H1 (cell line): ENCODE measurements at regions not wholly inside any gene's neighbourhood (a gene's known extent, or its start where the extent isn't known, plus 50 kb on each side); places are given as distances from the start of the nearest gene placed in this dataset.

ENCODE experiments used
- CTCF ChIA-PET: fragments of 300-600 bp; sonication (Branson Sonifier 250); formaldehyde crosslinking; loops from one replicate; lab custom pipeline; 2021; ENCODE audit not compliant: partially characterized antibody; lab: Charles Lee
- POLR2A ChIA-PET: fragments of 300-600 bp; sonication (Branson Sonifier 250); formaldehyde crosslinking; loops from one replicate; lab custom pipeline; 2021; ENCODE audit warnings: inconsistent platforms; ENCODE audit not compliant: partially characterized antibody; lab: Charles Lee
- DNase-seq, 2 experiments: peaks; one replicate each; pipeline versions ENCODE4 v3.0.0 to v3.0.0-alpha.2; 2010 to 2022; ENCODE audit warnings: low spot score in 2 of 2, low read depth in 1 of 2, mixed read lengths in 1 of 2
- FAIRE-seq: peaks from 2 replicates; lab custom pipeline; 2011; peaks lifted over from hg19 to GRCh38; lab: Jason Lieb, UNC
- H2AFZ ChIP-seq: 2 replicates; pipeline ENCODE4 v1.8.1; 2012; ENCODE audit warnings: low read length, inconsistent platforms
- H2AK5ac ChIP-seq: 2 replicates; pipeline ENCODE4 v1.6.1; 2013; ENCODE audit warnings: low read depth, low read length
- H2BK120ac ChIP-seq: replicated peaks from 2 replicates; pipeline ENCODE3; 2013; ENCODE audit warnings: low read depth, low read length, inconsistent platforms
- H2BK12ac ChIP-seq: 2 replicates; pipeline ENCODE4 v1.6.1; 2013; ENCODE audit warnings: low read depth, low read length
- H2BK15ac ChIP-seq: 2 replicates; pipeline ENCODE4 v1.6.1; 2013; ENCODE audit warnings: low read length
- H2BK20ac ChIP-seq: 2 replicates; pipeline ENCODE4 v1.6.1; 2013; ENCODE audit warnings: low read length
- H2BK5ac ChIP-seq: 2 replicates; pipeline ENCODE4 v1.6.1; 2013; ENCODE audit warnings: low read depth, low read length
- H3K14ac ChIP-seq: 2 replicates; pipeline ENCODE4 v1.6.1; 2013; ENCODE audit warnings: inconsistent platforms; ENCODE audit not compliant: insufficient read length
- H3K18ac ChIP-seq: 2 replicates; pipeline ENCODE4 v1.6.1; 2013; ENCODE audit warnings: low read length; ENCODE audit errors: extremely low read depth
- H3K23ac ChIP-seq: 2 replicates; pipeline ENCODE4 v1.6.1; 2013; ENCODE audit warnings: inconsistent platforms; ENCODE audit not compliant: insufficient read length
- H3K23me2 ChIP-seq: 2 replicates; pipeline ENCODE4 v1.6.1; 2013; ENCODE audit warnings: low read depth, low read length
- H3K27ac ChIP-seq: 2 replicates; pipeline ENCODE4 v1.6.1; 2011; ENCODE audit warnings: low read depth, low read length, inconsistent platforms
- H3K27me3 ChIP-seq, 4 experiments: replicated peaks in 1 of 4; 1 replicate in 1 of 4; 2 replicates in 3 of 4; pipeline versions ENCODE4 v1.6.1 to v1.8.1; 2011 to 2013; ENCODE audit warnings: low read length in 3 of 4, mild to moderate bottlenecking in 3 of 4, inconsistent platforms in 2 of 4, mixed read lengths in 2 of 4, moderate library complexity in 1 of 4; ENCODE audit not compliant: control insufficient read depth in 3 of 4, insufficient read depth in 3 of 4; ENCODE audit errors: extremely low read depth in 1 of 4
- H3K36me3 ChIP-seq, 4 experiments: 2 replicates each; pipeline versions ENCODE4 v1.6.1 to v1.8.1; 2011 to 2013; ENCODE audit warnings: mild to moderate bottlenecking in 4 of 4, low read length in 3 of 4, moderate library complexity in 2 of 4, control low read depth in 1 of 4, inconsistent platforms in 1 of 4; ENCODE audit not compliant: insufficient read depth in 4 of 4, control insufficient read depth in 2 of 4
- H3K4ac ChIP-seq: replicated peaks from 2 replicates; pipeline ENCODE3; 2013; ENCODE audit warnings: low read length, low read depth, mixed read lengths, inconsistent platforms; ENCODE audit not compliant: insufficient read length
- H3K4me1 ChIP-seq, 4 experiments: replicated peaks in 1 of 4; 1 replicate in 1 of 4; 2 replicates in 3 of 4; pipeline versions ENCODE4 v1.6.1 to v1.8.1; 2011 to 2013; ENCODE audit warnings: low read length in 3 of 4, inconsistent platforms in 2 of 4, mixed read lengths in 1 of 4; ENCODE audit not compliant: insufficient read depth in 4 of 4, control insufficient read depth in 3 of 4
- H3K4me2 ChIP-seq, 2 experiments: 2 replicates each; pipeline versions ENCODE4 v1.6.1 to v1.8.1; 2011 to 2013; ENCODE audit warnings: low read depth in 2 of 2, low read length in 2 of 2, control low read depth in 1 of 2, inconsistent platforms in 1 of 2, mild to moderate bottlenecking in 1 of 2; ENCODE audit not compliant: insufficient read depth in 1 of 2
- H3K4me3 ChIP-seq, 4 experiments: fragments of 200-600, 300-600 bp in 1 of 4; sonication (generic), shearing (Covaris generic), sonication (Bioruptor Twin) in 1 of 4; 2 replicates each; pipeline versions ENCODE4 v1.5.1 to v1.8.1; 2011 to 2016; ENCODE audit warnings: low read length in 4 of 4, low read depth in 3 of 4, control low read depth in 2 of 4, inconsistent platforms in 2 of 4, mild to moderate bottlenecking in 2 of 4, mixed read lengths in 1 of 4, moderate library complexity in 1 of 4; ENCODE audit not compliant: insufficient read depth in 2 of 4; ENCODE audit errors: extremely low read depth in 1 of 4
- H3K56ac ChIP-seq: replicated peaks from 2 replicates; pipeline ENCODE3; 2013; ENCODE audit warnings: low read depth, mild to moderate bottlenecking, mixed read lengths, low read length, inconsistent platforms; ENCODE audit not compliant: insufficient read length
- H3K79me1 ChIP-seq: 2 replicates; pipeline ENCODE4 v1.6.1; 2013; ENCODE audit warnings: low read depth, low read length, control low read depth
- H3K79me2 ChIP-seq, 2 experiments: 2 replicates each; pipeline versions ENCODE4 v1.6.1 to v1.8.1; 2012 to 2013; ENCODE audit warnings: low read length in 2 of 2, mild to moderate bottlenecking in 2 of 2, inconsistent platforms in 1 of 2; ENCODE audit not compliant: insufficient read depth in 2 of 2, control insufficient read depth in 1 of 2
- H3K9ac ChIP-seq, 4 experiments: replicated peaks in 1 of 4; 1 replicate in 1 of 4; 2 replicates in 3 of 4; pipeline versions ENCODE4 v1.6.1 to v1.8.1; 2011 to 2013; ENCODE audit warnings: low read depth in 3 of 4, low read length in 3 of 4, control low read depth in 2 of 4, mild to moderate bottlenecking in 2 of 4, moderate library complexity in 2 of 4, inconsistent platforms in 1 of 4; ENCODE audit errors: extremely low read depth in 1 of 4
- H3K9me3 ChIP-seq, 2 experiments: 2 replicates each; pipeline versions ENCODE4 v1.6.1 to v1.8.1; 2012 to 2013; ENCODE audit warnings: mild to moderate bottlenecking in 2 of 2, moderate library complexity in 2 of 2, control low read depth in 1 of 2, inconsistent platforms in 1 of 2, low read depth in 1 of 2, low read length in 1 of 2, mixed read lengths in 1 of 2; ENCODE audit not compliant: insufficient read depth in 2 of 2
- H4K20me1 ChIP-seq, 2 experiments: replicated peaks in 1 of 2; 2 replicates each; pipeline versions ENCODE3 to v1.8.1; 2011 to 2013; ENCODE audit warnings: inconsistent platforms in 2 of 2, low read length in 2 of 2, mild to moderate bottlenecking in 1 of 2; ENCODE audit not compliant: insufficient read depth in 2 of 2, control insufficient read depth in 1 of 2
- H4K5ac ChIP-seq: 2 replicates; pipeline ENCODE4 v1.6.1; 2013; ENCODE audit warnings: low read length, low read depth, mixed read lengths, inconsistent platforms; ENCODE audit not compliant: insufficient read length
- H4K8ac ChIP-seq: 2 replicates; pipeline ENCODE4 v1.8.0; 2013; ENCODE audit warnings: mild to moderate bottlenecking, moderate library complexity, low read length, inconsistent platforms; ENCODE audit not compliant: insufficient read depth; ENCODE audit errors: extremely low read depth
- H4K91ac ChIP-seq: replicated peaks from 2 replicates; pipeline ENCODE3; 2013; ENCODE audit warnings: low read length, mixed read lengths, inconsistent platforms; ENCODE audit not compliant: insufficient read length
- RAD21 ChIP-seq, 2 experiments: IDR thresholded peaks in 1 of 2; conservative IDR thresholded peaks in 1 of 2; 2 replicates each; pipeline ENCODE4 v1.6.1; 2011; ENCODE audit warnings: low read depth in 2 of 2, low read length in 2 of 2, improper control_type of control experiment in 1 of 2, inconsistent platforms in 1 of 2, mild to moderate bottlenecking in 1 of 2, moderate library complexity in 1 of 2
- SUZ12 ChIP-seq: fragments of 200-600 bp; sonication (generic); IDR thresholded peaks from 2 replicates; pipeline ENCODE4 v1.6.1; 2012; ENCODE audit warnings: mild to moderate bottlenecking, inconsistent platforms, low read length, moderate library complexity, mixed read lengths
- WGBS, 2 experiments: shearing (Covaris generic) in 1 of 2; methylation state at CpG; one replicate each; pipeline versions ENCODE4 v1.1.6 to v1.1.7; 2013 to 2015; ENCODE audit warnings: low lambda C conversion rate in 2 of 2, mixed read lengths in 2 of 2, inconsistent platforms in 1 of 2, low coverage in 1 of 2, missing lambda C conversion rate in 1 of 2; ENCODE audit not compliant: insufficient replicate concordance in 2 of 2, insufficient coverage in 1 of 2, insufficient read length in 1 of 2; ENCODE audit errors: extremely low coverage in 1 of 2, missing lambda C conversion rate in 1 of 2; 5-methylcytosine and 5-hydroxymethylcytosine counted together

DNA sequence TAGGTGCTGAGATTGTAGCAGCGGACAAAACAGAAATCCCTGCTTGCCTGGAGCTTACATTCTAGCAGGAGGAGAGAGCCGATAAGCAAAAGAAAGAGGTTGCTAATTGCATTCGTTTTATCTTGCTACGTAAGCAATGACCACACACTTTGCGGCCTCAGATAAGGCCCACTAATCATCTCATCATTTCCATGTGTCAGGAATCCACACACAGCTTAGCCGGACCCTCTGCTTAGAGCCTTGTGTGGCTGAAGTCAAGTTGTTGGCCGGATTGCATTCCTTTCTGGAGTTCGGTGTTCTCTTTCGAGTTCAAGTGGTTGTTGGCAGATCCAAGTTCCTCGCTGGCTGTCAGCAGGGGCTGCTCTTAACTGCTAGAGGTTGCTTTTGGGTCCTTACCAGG is 101.6 kb downstream of the CHST1 start:
- peak overlapping the region; percentile 19; the same call in 1 of the 2 replicates for H2BK12ac ChIP-seq
- no peak overlapping the region for H2BK15ac ChIP-seq
- H3K23ac ChIP-seq, result no peak overlapping the region
- 83% methylated on average over 10 of the region's 10 CpGs; no CpG with 5 or more reads in 1 of the 2 experiments for WGBS, 2 experiments
- H3K4me3 ChIP-seq, result no peak overlapping the region
- H3K9me3 ChIP-seq, result no peaks in the 10 kb centered on the region
- H4K20me1 ChIP-seq, result no peaks in the 10 kb centered on the region
- no peak overlapping the region for H4K91ac ChIP-seq
- TF ChIP-seq RAD21 (IDR thresholded peaks at IDR 0.05 in 1 of 2, conservative IDR thresholded peaks at IDR 0.05 in 1 of 2; ENCODE audit: low read depth in 2 of 2, low read length in 2 of 2), result 0 out of 4 replicates have a peak, but pooled peaks of 1 of the 2 experiments have one; percentile 16
- no peak for TF ChIP-seq SUZ12
- peak; percentile 57 for FAIRE-seq
- ChIA-PET POLR2A (interaction anchor here (1.4 kb wide), 1 partner anchor 12 kb away, joined by 3 read pairs; no protein-coding TSS in a partner anchor), CTCF (interaction anchor here (1.0 to 1.7 kb wide), 5 partner anchors 8 to 159 kb away, joined by 3 to 4 read pairs (median 4); no protein-coding TSS in a partner anchor)
- H3K23me2 ChIP-seq, result no peaks in the 10 kb centered on the region; the same call in 1 of the 2 replicates
- no peak overlapping the region for H3K56ac ChIP-seq
- no peaks in the 10 kb centered on the region for H3K27me3 ChIP-seq
- no peak overlapping the region; a peak in 1 of 4 replicates for H3K4me2 ChIP-seq
- no peak overlapping the region for H3K4ac ChIP-seq
- no peak overlapping the region for H2BK5ac ChIP-seq
- H2AFZ ChIP-seq, result peak overlapping the region; percentile 86; the same call in 1 of the 2 replicates
- H3K4me1 ChIP-seq, result peaks cover 0 to 9% (median 5%) of the 10 kb centered on the region in 4 experiments; a peak in 5 of 7 replicates
- H3K79me2 ChIP-seq, result no peaks in the 10 kb centered on the region
- no peak overlapping the region for H3K18ac ChIP-seq
- no peaks in the 10 kb centered on the region for H3K79me1 ChIP-seq
- no peak overlapping the region for H4K8ac ChIP-seq
- no peak overlapping the region for H2BK20ac ChIP-seq
- H4K5ac ChIP-seq, result no peak overlapping the region
- no peak overlapping the region for H3K14ac ChIP-seq
- no peak for DNase-seq
- H3K36me3 ChIP-seq, result no peaks in the 10 kb centered on the region
- no peak overlapping the region for H2AK5ac ChIP-seq
- H3K9ac ChIP-seq, result no peak overlapping the region
- H2BK120ac ChIP-seq, result no peak overlapping the region
- no peak overlapping the region for H3K27ac ChIP-seq
